ENCODE measurements at regions not wholly inside any gene's neighbourhood (a gene's known extent, or its start where the extent isn't known, plus 50 kb on each side); places are given as distances from the start of the nearest gene placed in this dataset.

DNA sequence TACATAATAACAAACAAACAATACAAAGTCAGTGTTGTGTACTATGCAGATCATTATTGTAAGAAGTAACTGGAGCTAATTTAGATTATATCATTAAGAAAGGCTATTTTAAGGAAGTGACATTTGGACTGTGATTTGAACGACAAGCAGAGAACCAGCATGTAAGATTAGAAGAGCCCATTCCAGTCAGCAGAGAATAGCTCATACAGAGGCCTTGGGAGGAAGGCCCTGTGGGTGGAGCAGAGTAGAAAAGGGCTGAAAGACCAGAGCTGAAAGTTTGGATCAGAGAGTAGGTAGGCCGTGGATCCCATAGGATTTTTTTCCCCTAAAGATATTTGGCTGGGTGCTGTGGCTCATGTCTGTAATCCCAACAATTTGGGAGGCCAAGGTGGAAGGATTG is 190.1 kb downstream of the OMA1 start:
- no peak for DNase-seq (ENCODE audit: low read depth)
- H3K4me3 ChIP-seq (ENCODE audit: low read depth, low read length): no peak overlapping the region
- no peak for TF ChIP-seq CTCF (IDR thresholded peaks at IDR 0.05; ENCODE audit: insufficient read depth, low read depth, low read length, missing control alignments)

DNA sequence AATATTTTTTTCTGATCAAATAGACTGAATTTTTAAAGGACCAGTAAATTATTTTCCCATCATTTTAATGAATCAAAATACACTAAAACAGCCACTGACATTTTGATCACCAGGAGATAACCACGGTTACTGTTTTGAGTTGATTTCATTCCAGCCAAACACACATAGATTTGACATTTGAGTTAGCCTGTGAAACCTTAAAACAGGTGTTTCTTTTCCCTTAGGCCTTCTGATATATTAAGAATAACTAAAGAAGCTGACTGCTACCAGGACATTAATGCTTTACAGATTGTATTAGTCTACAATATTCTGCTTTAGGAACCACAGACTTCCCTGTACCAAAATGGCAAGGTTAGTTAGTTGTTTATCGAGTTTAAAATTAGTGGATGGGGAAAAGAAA is 193.4 kb downstream of the OMA1 start:
- TF ChIP-seq CTCF (IDR thresholded peaks at IDR 0.05; ENCODE audit: insufficient read depth, low read depth, low read length, missing control alignments): no peak
- H3K4me3 ChIP-seq (ENCODE audit: low read depth, low read length): no peak overlapping the region
- no peak for DNase-seq (ENCODE audit: low read depth)

DNA sequence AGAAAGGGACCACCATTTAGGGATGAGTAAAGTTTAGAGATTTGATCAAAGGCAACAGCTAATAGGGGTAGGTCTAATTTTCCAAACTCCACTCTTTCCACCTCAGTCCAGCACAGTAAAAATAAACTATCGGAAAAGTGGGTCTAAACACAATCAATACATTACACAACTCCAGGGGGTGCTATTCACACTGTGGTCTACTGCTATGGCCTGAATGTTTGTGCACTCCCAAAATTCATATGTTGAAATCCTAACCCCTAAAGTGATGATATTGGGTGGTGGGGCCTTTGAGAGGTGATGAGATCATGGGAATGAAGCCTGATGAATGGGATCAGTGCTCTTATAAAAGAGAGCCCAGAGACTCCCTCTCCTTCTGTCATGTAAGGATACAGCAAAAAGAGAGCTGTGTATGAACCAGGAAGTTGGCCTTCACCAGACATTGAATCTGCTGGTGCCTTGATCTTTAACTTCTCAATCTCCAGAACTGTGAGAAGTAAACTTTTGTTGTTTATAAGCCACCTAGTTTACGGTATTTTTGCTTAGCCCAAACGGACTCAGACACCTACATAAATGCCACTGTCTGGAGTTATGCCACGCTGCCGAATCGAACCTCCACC is 193.9 kb downstream of the OMA1 start:
- no peak for TF ChIP-seq CTCF (IDR thresholded peaks at IDR 0.05; ENCODE audit: insufficient read depth, low read depth, low read length, missing control alignments)
- no peak for DNase-seq (ENCODE audit: low read depth)
- H3K4me3 ChIP-seq (ENCODE audit: low read depth, low read length): no peak overlapping the region

DNA sequence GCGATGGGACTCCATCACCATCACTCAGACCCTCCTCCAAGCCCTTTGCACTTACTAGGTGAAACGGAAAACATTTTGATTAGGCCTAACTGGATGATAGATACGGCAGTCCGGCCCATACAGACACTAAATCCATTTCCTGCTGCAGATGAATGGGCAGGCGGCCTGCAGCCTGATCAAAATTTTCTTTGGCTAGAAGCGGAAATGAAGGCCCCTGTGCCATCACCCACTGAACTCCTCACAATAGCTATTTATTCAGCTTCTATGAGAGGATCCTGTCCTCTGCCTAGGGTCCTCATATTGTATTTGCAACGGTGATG is 200.5 kb downstream of the OMA1 start:
- TF ChIP-seq CTCF (IDR thresholded peaks at IDR 0.05; ENCODE audit: insufficient read depth, low read depth, low read length, missing control alignments): no peak
- no peak for DNase-seq (ENCODE audit: low read depth)
- H3K4me3 ChIP-seq (ENCODE audit: low read depth, low read length): no peak overlapping the region

DNA sequence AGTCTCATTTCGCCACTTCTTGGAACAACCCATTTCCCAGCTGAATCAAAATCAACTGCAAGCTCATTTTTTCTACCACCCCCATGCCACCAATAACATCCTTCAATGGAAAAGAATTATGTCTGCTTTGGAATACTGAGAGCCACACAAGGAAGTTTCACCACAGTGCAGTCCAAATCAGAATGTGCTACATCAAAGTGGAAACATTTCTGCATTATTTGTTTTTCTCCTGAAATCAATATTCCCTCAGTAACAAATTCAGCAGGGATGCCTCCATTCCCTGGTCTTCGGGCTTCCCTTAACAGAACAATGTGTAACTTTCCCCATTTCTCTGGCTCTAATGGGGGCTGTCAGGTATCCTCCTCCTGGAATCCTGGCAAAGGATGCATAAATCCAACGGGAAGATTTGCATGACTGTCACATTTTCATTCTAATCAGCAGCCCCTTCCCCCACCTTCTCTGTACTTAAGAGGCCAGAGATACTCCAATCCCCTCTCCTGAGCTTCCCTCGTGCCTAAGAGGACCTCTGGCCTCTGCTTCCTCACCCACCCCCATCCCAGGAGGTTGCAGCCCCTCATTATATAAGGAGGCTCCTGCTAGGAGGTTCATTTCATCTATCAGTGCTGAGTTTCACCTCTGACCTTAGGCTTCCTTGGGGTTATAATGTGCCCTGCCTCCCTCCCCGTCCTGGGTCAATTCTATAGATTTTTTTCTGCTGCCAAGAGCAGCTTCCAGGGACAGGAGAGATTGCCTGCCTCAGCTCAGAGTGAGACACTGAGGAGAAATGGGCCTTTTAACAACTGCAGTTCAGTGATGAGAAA is 201.1 kb downstream of the OMA1 start:
- DNase-seq (ENCODE audit: low read depth): no peak
- no peak overlapping the region for H3K4me3 ChIP-seq (ENCODE audit: low read depth, low read length)
- no peak for TF ChIP-seq CTCF (IDR thresholded peaks at IDR 0.05; ENCODE audit: insufficient read depth, low read depth, low read length, missing control alignments)

DNA sequence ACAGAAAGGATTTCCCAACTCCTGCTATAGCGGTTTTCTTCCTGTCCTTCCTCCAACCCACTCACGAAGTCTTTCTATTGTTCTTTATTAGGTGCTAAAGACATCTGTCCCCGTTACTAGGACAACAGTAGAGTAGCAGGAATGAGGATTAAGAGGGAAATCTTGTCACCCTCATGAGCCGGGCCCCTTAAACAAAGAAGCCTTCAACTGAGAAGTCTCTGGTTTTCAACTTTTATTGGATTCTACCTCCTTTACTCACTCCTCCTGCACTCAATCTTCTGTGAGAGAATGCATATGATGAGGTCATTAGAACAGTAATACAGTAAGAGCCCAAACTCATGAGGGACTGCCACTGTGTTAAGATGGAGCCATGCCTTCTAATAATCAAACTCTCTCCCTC is 206.3 kb downstream of the OMA1 start:
- H3K4me3 ChIP-seq (ENCODE audit: low read depth, low read length): no peak overlapping the region
- no peak for DNase-seq (ENCODE audit: low read depth)
- no peak for TF ChIP-seq CTCF (IDR thresholded peaks at IDR 0.05; ENCODE audit: insufficient read depth, low read depth, low read length, missing control alignments)

DNA sequence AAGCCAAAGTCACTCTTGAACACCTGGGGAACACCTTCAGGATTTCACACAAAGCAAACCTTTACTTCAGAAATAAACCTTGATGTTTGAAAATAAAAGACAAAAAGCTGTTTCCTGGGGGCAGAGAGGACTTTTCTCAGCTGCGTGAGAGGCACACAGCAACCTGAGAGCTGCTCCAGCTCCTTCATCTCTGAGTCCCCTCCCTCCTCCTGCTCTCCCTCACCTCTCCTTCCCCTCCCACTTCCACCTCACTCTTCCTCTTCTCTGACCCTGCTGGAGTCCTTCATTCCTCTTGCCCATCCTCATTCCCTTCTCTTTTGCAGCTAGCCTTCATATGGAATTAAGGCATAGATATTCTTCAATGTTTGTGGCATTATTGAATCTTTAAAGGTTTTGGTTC is 208.4 kb downstream of the OMA1 start:
- TF ChIP-seq CTCF (IDR thresholded peaks at IDR 0.05; ENCODE audit: insufficient read depth, low read depth, low read length, missing control alignments): no peak
- no peak for DNase-seq (ENCODE audit: low read depth)
- no peak overlapping the region for H3K4me3 ChIP-seq (ENCODE audit: low read depth, low read length)
